Loucy (cell line): ENCODE measurements at regions not wholly inside any gene's neighbourhood (a gene's known extent, or its start where the extent isn't known, plus 50 kb on each side); places are given as distances from the start of the nearest gene placed in this dataset.

Experiments used
- CTCF ChIP-seq: fragments of 200-600 bp; sonication (generic); conservative IDR thresholded peaks from 2 replicates; pipeline ENCODE4 v1.5.1; 2014; ENCODE audit warnings: mild to moderate bottlenecking, antibody characterized with exemption, low read length
- EZH2phosphoT487 ChIP-seq: fragments of 200-600 bp; IDR thresholded peaks from 2 replicates; pipeline ENCODE4 v1.6.1; 2018; ENCODE audit warnings: antibody characterized with exemption, mild to moderate bottlenecking, moderate library complexity, borderline replicate concordance

- TF ChIP-seq CTCF (no peak), EZH2phosphoT487 (no peak)
Observed at GRCh38 chr5:88957013-88957412, 74.0 kb upstream of the MEF2C start.
